ENCODE measurements at regions not wholly inside any gene's neighbourhood (a gene's known extent, or its start where the extent isn't known, plus 50 kb on each side); places are given as distances from the start of the nearest gene placed in this dataset.

- no peaks in the 10 kb centered on the region for H4K20me1 ChIP-seq (replicated peaks; ENCODE audit: insufficient read depth)
- no peak for ATAC-seq
These were observed 1638.1 kb upstream of the SEL1L start for GRCh38 chr14:83171761-83172160.

More at GRCh38 chr14:83171761-83172160, 1638.1 kb upstream of the SEL1L start:
- no peaks in the 10 kb centered on the region for H3K9me3 Mint-ChIP-seq
- TF ChIP-seq CTCF (conservative IDR thresholded peaks at IDR 0.05; ENCODE audit: low read depth in 2 of 2) (no peak), NANOG (IDR thresholded peaks at IDR 0.05; ENCODE audit: borderline replicate concordance) (no peak), ZNF462 (CRISPR knock-in tag; IDR thresholded peaks at IDR 0.05) (no peak), CREB1 (CRISPR knock-in tag; IDR thresholded peaks at IDR 0.05; ENCODE audit: low read depth) (no peak), ZNF114 (CRISPR knock-in tag; IDR thresholded peaks at IDR 0.05) (no peak), ZNF331 (CRISPR knock-in tag; IDR thresholded peaks at IDR 0.05; ENCODE audit: low read depth) (no peak), JUNB (IDR thresholded peaks at IDR 0.05; ENCODE audit: unreplicated experiment) (no peak), ETS1 (IDR thresholded peaks at IDR 0.05) (no peak), EZH2 (IDR thresholded peaks at IDR 0.05; ENCODE audit: low read depth, unreplicated experiment) (no peak), REST (IDR thresholded peaks at IDR 0.05; ENCODE audit: unreplicated experiment) (no peak), EZH2phosphoT487 (IDR thresholded peaks at IDR 0.05; ENCODE audit: unreplicated experiment) (no peak), STAT1 (IDR thresholded peaks at IDR 0.05; ENCODE audit: unreplicated experiment) (no peak), POLR2AphosphoS5 (IDR thresholded peaks at IDR 0.05; ENCODE audit: low read depth) (no peak)
- no peaks in the 10 kb centered on the region; the same call in 1 of the 2 replicates for H3K9me2 ChIP-seq (ENCODE audit: insufficient read depth)
- H3K36me3 Mint-ChIP-seq (ENCODE audit: low read depth) = no peaks in the 10 kb centered on the region
- H2AFZ ChIP-seq = no peak overlapping the region
- no peak overlapping the region for H3K4me2 ChIP-seq
- H3K79me2 ChIP-seq (replicated peaks; ENCODE audit: insufficient read depth) = no peaks in the 10 kb centered on the region
- no peak overlapping the region for H3K4me3 ChIP-seq
- H3K27ac Mint-ChIP-seq = no peak overlapping the region
- H3K4me3 Mint-ChIP-seq = no peak overlapping the region
- no peak overlapping the region for H3K27ac ChIP-seq (ENCODE audit: low read depth)
- H3K4me1 Mint-ChIP-seq = no peaks in the 10 kb centered on the region; the same call in 2 of the 3 replicates
- no peaks in the 10 kb centered on the region for H3F3A ChIP-seq (replicated peaks; ENCODE audit: low read depth)
- no peak for DNase-seq (ENCODE audit: low spot score)
- no peaks in the 10 kb centered on the region for H3K36me3 ChIP-seq (ENCODE audit: insufficient read depth)
- no peaks in the 10 kb centered on the region for H3K27me3 ChIP-seq (ENCODE audit: insufficient read depth)
- no peaks in the 10 kb centered on the region for H3K27me3 Mint-ChIP-seq (ENCODE audit: insufficient read depth, low read depth, poor library complexity)
- no peaks in the 10 kb centered on the region for H3K4me1 ChIP-seq (ENCODE audit: insufficient read depth)

Measured in GM23338 (cell line).